PC-3 (cell line): ENCODE measurements at regions not wholly inside any gene's neighbourhood (a gene's known extent, or its start where the extent isn't known, plus 50 kb on each side); places are given as distances from the start of the nearest gene placed in this dataset.

Source experiments
- ATAC-seq: fragments of 200-7000 bp; cut with Tn5 transposase; 2 replicates; pipeline ENCODE4 v1.9.1; 2020; ENCODE audit warnings: mild to moderate bottlenecking, moderate library complexity
- BruUV-seq: library from RNA; stranded (reverse); fragments of 400-500 nt; replicated peaks from 2 replicates; lab custom pipeline; 2021; lab: Mats Ljungman, UMichigan
- CTCF ChIA-PET: fragments of 300-600 bp; sonication (Branson Sonifier 250); formaldehyde crosslinking; loops from one replicate; lab custom pipeline; 2022; ENCODE audit warnings: antibody characterized with exemption; lab: Charles Lee
- POLR2A ChIA-PET: fragments of 300-600 bp; sonication (Branson Sonifier 250); formaldehyde crosslinking; loops from one replicate; lab custom pipeline; 2022; ENCODE audit warnings: antibody characterized with exemption; ENCODE audit not compliant: unreplicated experiment; lab: Charles Lee
- DNase-seq: peaks from one replicate; pipeline ENCODE4 v3.0.0-alpha.2; 2015
- H2AFZ ChIP-seq: fragments of 300-600 bp; sonication (generic); 2 replicates; pipeline ENCODE4 v1.6.0; 2016; ENCODE audit warnings: antibody characterized with exemption, low read length
- H3F3A ChIP-seq: fragments of 300-600 bp; sonication (generic); one replicate; pipeline ENCODE4 v1.6.0; 2017; ENCODE audit warnings: antibody characterized with exemption, low read length, control low read depth, mild to moderate bottlenecking; ENCODE audit not compliant: unreplicated experiment
- H3K27ac ChIP-seq: fragments of 300-600 bp; sonication (generic); 2 replicates; pipeline ENCODE4 v1.5.1; 2016; ENCODE audit warnings: mild to moderate bottlenecking, low read length
- H3K27me3 ChIP-seq: fragments of 300-600 bp; sonication (generic); 2 replicates; pipeline ENCODE4 v1.6.1; 2016; ENCODE audit warnings: low read length, mixed read lengths
- H3K36me3 ChIP-seq: fragments of 300-600 bp; sonication (generic); 2 replicates; pipeline ENCODE4 v1.6.1; 2016; ENCODE audit warnings: low read depth, mixed run types, low read length, mixed read lengths
- H3K4me1 ChIP-seq: fragments of 300-600 bp; sonication (generic); 2 replicates; pipeline ENCODE4 v1.5.1; 2016; ENCODE audit warnings: low read length; ENCODE audit not compliant: insufficient read depth
- H3K4me2 ChIP-seq: fragments of 300-600 bp; sonication (generic); 2 replicates; pipeline ENCODE4 v1.6.0; 2016; ENCODE audit warnings: low read length
- H3K4me3 ChIP-seq: fragments of 300-600 bp; sonication (generic); 2 replicates; pipeline ENCODE4 v1.5.1; 2016; ENCODE audit warnings: mild to moderate bottlenecking, low read length, mixed read lengths
- H3K79me2 ChIP-seq: fragments of 300-600 bp; sonication (generic); 2 replicates; pipeline ENCODE4 v1.6.1; 2017; ENCODE audit warnings: low read length, mixed read lengths
- H3K9ac ChIP-seq: fragments of 300-600 bp; sonication (generic); 2 replicates; pipeline ENCODE4 v1.6.0; 2016; ENCODE audit warnings: mild to moderate bottlenecking, low read length
- H3K9me2 ChIP-seq: fragments of 300-600 bp; sonication (generic); replicated peaks from 2 replicates; pipeline ENCODE4 v1.6.1; 2016; ENCODE audit warnings: mixed run types, low read length, mixed read lengths
- H3K9me3 ChIP-seq: fragments of 300-600 bp; sonication (generic); 2 replicates; pipeline ENCODE4 v1.6.1; 2016; ENCODE audit warnings: low read length, mixed read lengths
- H4K20me1 ChIP-seq: fragments of 300-600 bp; sonication (generic); 2 replicates; pipeline ENCODE4 v1.6.1; 2016; ENCODE audit warnings: low read length, mixed read lengths
- EZH2 ChIP-seq: fragments of 300-600 bp; sonication (generic); IDR thresholded peaks from one replicate; pipeline ENCODE4 v1.6.1; 2017; ENCODE audit warnings: antibody characterized with exemption, mild to moderate bottlenecking, low read length; ENCODE audit not compliant: unreplicated experiment
- EZH2phosphoT487 ChIP-seq: fragments of 300-600 bp; sonication (generic); IDR thresholded peaks from 2 replicates; pipeline ENCODE4 v1.6.1; 2018; ENCODE audit warnings: mild to moderate bottlenecking, antibody characterized with exemption, low read length, borderline replicate concordance
- intact Hi-C: fragments of 100-400 bp; cut with micrococcal nuclease; formaldehyde crosslinking; loops from 2 replicates; pipeline ENCODE4 v1.9.0; 2023
- TF ChIP-seq, protein P1 (sequence below): fragments of 300-600 bp; sonication (generic); conservative IDR thresholded peaks from 2 replicates; pipeline ENCODE4 v1.5.1; 2017; ENCODE audit warnings: antibody characterized with exemption, low read depth, mild to moderate bottlenecking, low read length

DNA sequence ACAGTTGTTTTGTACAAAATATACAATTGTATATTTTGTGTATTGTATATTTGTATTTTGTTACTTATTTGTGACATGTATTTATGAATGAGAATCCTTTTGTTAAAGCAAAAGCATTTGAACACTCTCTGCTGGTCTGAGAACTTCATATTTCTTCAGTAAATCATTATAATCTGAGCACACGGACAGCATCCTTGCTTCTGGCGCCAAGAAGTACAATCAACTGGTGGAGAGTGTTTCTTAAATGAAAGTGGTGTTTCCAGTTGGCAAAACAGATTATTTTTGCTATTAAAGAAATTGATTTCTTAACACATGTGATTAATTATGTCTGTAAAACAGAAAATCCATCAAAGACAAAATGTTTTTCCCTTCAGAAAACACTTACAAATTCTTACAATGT is 95.1 kb upstream of the COPS8 start:
- ChIA-PET CTCF (no interaction called here), POLR2A (no interaction called here)
- Histone ChIP-seq H3K79me2 (no peaks in the 10 kb centered on the region), H3K4me3 (no peak overlapping the region), H3F3A (no peaks in the 10 kb centered on the region), H3K4me2 (no peak overlapping the region), H3K27ac (no peak overlapping the region), H3K27me3 (no peaks in the 10 kb centered on the region; the same call in 1 of the 2 replicates), H4K20me1 (no peaks in the 10 kb centered on the region), H3K4me1 (peaks cover 4% of the 10 kb centered on the region; the same call in 1 of the 2 replicates), H3K36me3 (no peaks in the 10 kb centered on the region), H2AFZ (no peak overlapping the region), H3K9me3 (no peaks in the 10 kb centered on the region), H3K9ac (no peak overlapping the region), H3K9me2 (no peaks in the 10 kb centered on the region)
- intact Hi-C loops = no loop called here
- no TSS peak for BruUV-seq
- DNase-seq (no peak), ATAC-seq (no peak)
- TF ChIP-seq, protein P1, sequence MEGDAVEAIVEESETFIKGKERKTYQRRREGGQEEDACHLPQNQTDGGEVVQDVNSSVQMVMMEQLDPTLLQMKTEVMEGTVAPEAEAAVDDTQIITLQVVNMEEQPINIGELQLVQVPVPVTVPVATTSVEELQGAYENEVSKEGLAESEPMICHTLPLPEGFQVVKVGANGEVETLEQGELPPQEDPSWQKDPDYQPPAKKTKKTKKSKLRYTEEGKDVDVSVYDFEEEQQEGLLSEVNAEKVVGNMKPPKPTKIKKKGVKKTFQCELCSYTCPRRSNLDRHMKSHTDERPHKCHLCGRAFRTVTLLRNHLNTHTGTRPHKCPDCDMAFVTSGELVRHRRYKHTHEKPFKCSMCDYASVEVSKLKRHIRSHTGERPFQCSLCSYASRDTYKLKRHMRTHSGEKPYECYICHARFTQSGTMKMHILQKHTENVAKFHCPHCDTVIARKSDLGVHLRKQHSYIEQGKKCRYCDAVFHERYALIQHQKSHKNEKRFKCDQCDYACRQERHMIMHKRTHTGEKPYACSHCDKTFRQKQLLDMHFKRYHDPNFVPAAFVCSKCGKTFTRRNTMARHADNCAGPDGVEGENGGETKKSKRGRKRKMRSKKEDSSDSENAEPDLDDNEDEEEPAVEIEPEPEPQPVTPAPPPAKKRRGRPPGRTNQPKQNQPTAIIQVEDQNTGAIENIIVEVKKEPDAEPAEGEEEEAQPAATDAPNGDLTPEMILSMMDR = no peak
- TF ChIP-seq EZH2phosphoT487 (no peak), EZH2 (no peak)

DNA sequence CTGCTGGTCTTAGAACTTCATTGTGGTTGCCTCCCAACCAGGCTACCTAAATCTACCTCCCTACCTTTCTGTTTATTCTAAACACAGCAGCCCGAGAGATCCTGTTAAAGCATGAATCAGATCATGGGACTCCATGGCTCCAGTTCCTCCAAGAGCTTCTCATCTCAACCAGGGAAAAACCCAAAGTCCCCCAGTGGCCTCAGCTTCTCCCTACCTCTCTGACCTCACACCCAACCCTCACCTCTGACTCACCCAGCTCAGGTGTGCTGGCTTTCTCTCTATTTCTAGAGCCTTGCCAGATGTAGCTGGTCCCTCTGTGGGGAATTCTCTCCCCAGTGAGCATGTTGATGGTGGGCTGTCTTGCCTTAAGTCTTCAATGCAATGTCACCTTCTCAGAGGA is 93.8 kb upstream of the COPS8 start:
- H3K4me3 ChIP-seq = no peak overlapping the region
- POLR2A ChIA-PET = no interaction called here
- no peaks in the 10 kb centered on the region for H4K20me1 ChIP-seq
- H3K79me2 ChIP-seq = no peaks in the 10 kb centered on the region
- H3K36me3 ChIP-seq = no peaks in the 10 kb centered on the region
- no peaks in the 10 kb centered on the region for H3K9me2 ChIP-seq
- ATAC-seq = no peak
- H3K9ac ChIP-seq = no peak overlapping the region
- CTCF ChIA-PET = no interaction called here
- no peak overlapping the region for H3K27ac ChIP-seq
- no peaks in the 10 kb centered on the region; the same call in 1 of the 2 replicates for H3K27me3 ChIP-seq
- H3K4me2 ChIP-seq = no peak overlapping the region
- BruUV-seq = no TSS peak
- no peak overlapping the region for H2AFZ ChIP-seq
- TF ChIP-seq, protein P1 = no peak
- TF ChIP-seq EZH2 (no peak), EZH2phosphoT487 (no peak)
- no peaks in the 10 kb centered on the region for H3K9me3 ChIP-seq
- intact Hi-C loops = no loop called here
- no peak for DNase-seq
- no peaks in the 10 kb centered on the region for H3F3A ChIP-seq
- H3K4me1 ChIP-seq = peaks cover 2% of the 10 kb centered on the region

DNA sequence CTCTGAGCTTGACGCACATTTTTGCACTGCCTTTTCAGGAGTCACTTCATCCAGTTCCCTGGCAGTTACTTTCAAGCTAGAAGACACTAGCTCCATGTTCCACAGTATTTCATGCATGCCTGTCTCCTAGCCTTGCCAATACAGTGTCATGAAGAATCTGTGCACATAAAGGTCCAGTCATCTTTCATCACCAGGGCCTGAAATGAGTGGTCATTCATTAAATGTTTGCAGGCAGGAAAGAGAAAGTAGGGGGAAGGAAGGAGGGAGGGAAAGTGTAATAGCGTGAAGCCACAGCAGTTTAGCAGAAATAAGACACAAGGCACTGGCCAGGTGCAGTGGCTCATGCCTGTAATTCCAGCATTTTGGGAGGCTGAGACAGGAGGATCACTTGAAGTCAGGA is 92.4 kb upstream of the COPS8 start:
- Histone ChIP-seq H3K36me3 (no peaks in the 10 kb centered on the region), H3K4me1 (peaks cover 14% of the 10 kb centered on the region), H4K20me1 (no peaks in the 10 kb centered on the region), H3K27me3 (no peaks in the 10 kb centered on the region; the same call in 1 of the 2 replicates), H3K9ac (no peak overlapping the region), H3K27ac (no peak overlapping the region), H2AFZ (no peak overlapping the region), H3K4me3 (no peak overlapping the region), H3K4me2 (no peak overlapping the region), H3F3A (no peaks in the 10 kb centered on the region), H3K9me2 (no peaks in the 10 kb centered on the region), H3K9me3 (no peaks in the 10 kb centered on the region), H3K79me2 (no peaks in the 10 kb centered on the region)
- no peak for ATAC-seq
- no TSS peak for BruUV-seq
- TF ChIP-seq EZH2 (no peak), EZH2phosphoT487 (no peak)
- TF ChIP-seq, protein P1 = no peak
- intact Hi-C loops = no loop called here
- POLR2A ChIA-PET = no interaction called here
- CTCF ChIA-PET = no interaction called here
- DNase-seq = peak; percentile 19
